ENCODE measurements at regions not wholly inside any gene's neighbourhood (a gene's known extent, or its start where the extent isn't known, plus 50 kb on each side); places are given as distances from the start of the nearest gene placed in this dataset.

DNA sequence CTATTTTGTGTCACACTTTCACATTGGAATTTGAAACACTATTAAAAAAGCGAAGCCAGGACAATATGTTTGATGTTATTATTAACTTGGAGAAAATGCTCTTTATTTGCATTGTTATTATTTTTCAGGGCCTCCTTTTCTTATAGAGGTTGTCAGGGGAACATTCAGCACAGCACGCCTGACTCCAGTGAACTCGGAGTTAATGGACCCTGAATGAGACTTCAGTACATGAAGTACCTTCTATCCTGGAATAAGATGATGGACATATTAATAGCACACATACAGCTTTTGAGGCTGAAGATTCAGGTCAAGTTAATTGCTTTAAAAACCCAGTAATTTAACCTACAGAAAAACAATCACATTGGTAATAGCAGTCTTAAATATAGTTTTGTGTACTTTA lies 652.9 kb downstream of the SEMA5A start:
- H3K27ac ChIP-seq, result no peak overlapping the region
- intact Hi-C loops (cut with DNase I), result no loop called here
- DNase-seq (no peak), ATAC-seq (no peak)
- H3K27me3 ChIP-seq, result no peaks in the 10 kb centered on the region
- no peaks in the 10 kb centered on the region for H3K4me1 ChIP-seq
- no peaks in the 10 kb centered on the region for H3K9me3 ChIP-seq
- TF ChIP-seq, protein P1, sequence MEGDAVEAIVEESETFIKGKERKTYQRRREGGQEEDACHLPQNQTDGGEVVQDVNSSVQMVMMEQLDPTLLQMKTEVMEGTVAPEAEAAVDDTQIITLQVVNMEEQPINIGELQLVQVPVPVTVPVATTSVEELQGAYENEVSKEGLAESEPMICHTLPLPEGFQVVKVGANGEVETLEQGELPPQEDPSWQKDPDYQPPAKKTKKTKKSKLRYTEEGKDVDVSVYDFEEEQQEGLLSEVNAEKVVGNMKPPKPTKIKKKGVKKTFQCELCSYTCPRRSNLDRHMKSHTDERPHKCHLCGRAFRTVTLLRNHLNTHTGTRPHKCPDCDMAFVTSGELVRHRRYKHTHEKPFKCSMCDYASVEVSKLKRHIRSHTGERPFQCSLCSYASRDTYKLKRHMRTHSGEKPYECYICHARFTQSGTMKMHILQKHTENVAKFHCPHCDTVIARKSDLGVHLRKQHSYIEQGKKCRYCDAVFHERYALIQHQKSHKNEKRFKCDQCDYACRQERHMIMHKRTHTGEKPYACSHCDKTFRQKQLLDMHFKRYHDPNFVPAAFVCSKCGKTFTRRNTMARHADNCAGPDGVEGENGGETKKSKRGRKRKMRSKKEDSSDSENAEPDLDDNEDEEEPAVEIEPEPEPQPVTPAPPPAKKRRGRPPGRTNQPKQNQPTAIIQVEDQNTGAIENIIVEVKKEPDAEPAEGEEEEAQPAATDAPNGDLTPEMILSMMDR (IDR thresholded peaks at IDR 0.05), result no peak
- no peak overlapping the region for H3K4me3 ChIP-seq
- H3K36me3 ChIP-seq, result no peaks in the 10 kb centered on the region

DNA sequence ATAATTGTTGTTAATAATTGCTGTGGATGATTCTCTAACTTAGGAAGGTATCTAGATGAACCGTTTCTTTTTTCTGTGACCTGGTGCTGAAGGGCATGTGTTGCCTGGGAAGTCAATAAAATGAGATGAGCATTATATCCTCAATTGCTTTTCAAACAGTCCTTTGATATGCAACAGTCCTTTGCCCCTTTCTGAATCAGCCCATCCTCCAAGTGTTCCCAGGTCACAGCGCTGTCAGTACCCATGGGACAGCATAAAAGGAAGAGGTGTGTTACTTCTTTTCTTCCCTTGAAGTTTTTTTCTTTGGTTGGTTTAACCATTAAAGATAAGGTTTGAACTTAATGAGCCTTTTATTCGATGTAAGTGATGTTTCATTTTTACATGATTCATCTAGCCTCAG lies 651.8 kb downstream of the SEMA5A start:
- intact Hi-C loops (cut with DNase I), result no loop called here
- Histone ChIP-seq H3K27ac (no peak overlapping the region), H3K36me3 (no peaks in the 10 kb centered on the region), H3K9me3 (no peaks in the 10 kb centered on the region), H3K4me1 (no peaks in the 10 kb centered on the region), H3K27me3 (no peaks in the 10 kb centered on the region), H3K4me3 (no peak overlapping the region)
- TF ChIP-seq, protein P1 (IDR thresholded peaks at IDR 0.05), result no peak
- ATAC-seq, result no peak
- DNase-seq, result no peak

DNA sequence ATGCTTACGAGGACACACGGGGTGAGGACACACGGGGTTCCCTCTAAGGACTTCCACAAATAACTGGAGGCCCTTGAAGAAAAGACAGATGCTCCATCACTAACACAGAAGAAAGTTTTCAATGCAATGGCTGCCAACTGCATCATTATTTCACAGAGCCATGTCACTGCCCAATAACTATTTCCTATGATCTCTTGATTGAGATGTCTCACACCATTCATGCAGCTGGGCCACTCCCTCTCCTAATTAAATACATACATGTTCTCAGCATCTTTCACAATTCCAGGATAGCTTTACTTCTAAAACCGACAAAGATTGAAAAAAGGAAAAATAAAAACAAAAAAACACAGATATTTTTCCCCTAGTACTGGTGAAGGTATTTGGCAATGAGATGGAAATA lies 650.8 kb downstream of the SEMA5A start:
- intact Hi-C loops (cut with DNase I), result no loop called here
- no peak for ATAC-seq

DNA sequence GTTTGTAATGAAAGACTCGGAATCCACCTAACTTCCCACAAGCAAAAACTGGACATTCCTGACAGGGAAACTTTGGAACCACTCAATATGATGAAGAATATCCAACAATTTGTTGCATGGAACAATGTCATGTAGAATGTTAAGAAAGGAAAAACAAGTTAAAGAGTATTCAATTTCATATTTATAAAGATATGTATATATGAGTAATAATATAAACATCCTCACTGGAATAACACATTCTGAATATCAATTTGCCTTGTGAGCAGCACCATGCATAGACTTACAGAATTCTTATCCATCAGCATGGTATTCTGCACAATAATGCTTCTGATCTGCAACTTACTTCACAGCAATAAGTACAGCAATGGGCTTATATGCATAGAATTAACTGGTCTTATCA lies 650.3 kb downstream of the SEMA5A start:
- Histone ChIP-seq H3K4me1 (no peaks in the 10 kb centered on the region), H3K9me3 (no peaks in the 10 kb centered on the region), H3K27me3 (no peaks in the 10 kb centered on the region), H3K4me3 (no peak overlapping the region), H3K36me3 (no peaks in the 10 kb centered on the region), H3K27ac (no peak overlapping the region)
- intact Hi-C loops (cut with DNase I), result no loop called here
- no peak for DNase-seq
- TF ChIP-seq, protein P1 (IDR thresholded peaks at IDR 0.05), result no peak
- no peak for ATAC-seq

More for the DNA sequence above, 650.8 kb downstream of the SEMA5A start:
- H3K4me3 ChIP-seq, result no peak overlapping the region
- no peaks in the 10 kb centered on the region for H3K9me3 ChIP-seq
- H3K36me3 ChIP-seq, result no peaks in the 10 kb centered on the region
- no peaks in the 10 kb centered on the region for H3K4me1 ChIP-seq
- TF ChIP-seq, protein P1 (IDR thresholded peaks at IDR 0.05), result no peak
- no peak overlapping the region for H3K27ac ChIP-seq
- no peak for DNase-seq
- no peaks in the 10 kb centered on the region for H3K27me3 ChIP-seq

DNA sequence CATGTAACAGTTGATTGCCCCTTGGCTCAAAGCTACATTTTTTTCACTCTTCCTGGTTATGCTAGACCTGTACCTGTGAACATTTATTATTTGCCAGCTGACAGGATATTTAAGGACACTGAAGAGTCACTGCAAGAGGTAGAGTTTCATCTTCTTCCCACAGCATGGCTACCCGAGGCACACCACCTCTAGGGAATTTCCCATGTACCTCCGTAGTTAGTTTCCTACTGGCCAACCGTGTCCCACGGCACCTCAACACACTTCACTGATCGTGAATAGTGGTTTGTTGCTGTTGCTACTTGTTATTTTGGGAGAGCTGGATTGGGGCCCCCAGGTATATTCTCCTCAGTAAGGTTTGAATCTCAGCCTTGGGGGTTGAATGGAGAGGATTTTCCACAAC lies 648.6 kb downstream of the SEMA5A start:
- no peak for ATAC-seq
- TF ChIP-seq, protein P1 (IDR thresholded peaks at IDR 0.05), result no peak
- no peaks in the 10 kb centered on the region for H3K4me1 ChIP-seq
- no peak overlapping the region for H3K27ac ChIP-seq
- H3K36me3 ChIP-seq, result no peaks in the 10 kb centered on the region
- H3K9me3 ChIP-seq, result no peaks in the 10 kb centered on the region
- H3K4me3 ChIP-seq, result no peak overlapping the region
- DNase-seq, result no peak
- intact Hi-C loops (cut with DNase I), result no loop called here
- no peaks in the 10 kb centered on the region for H3K27me3 ChIP-seq

DNA sequence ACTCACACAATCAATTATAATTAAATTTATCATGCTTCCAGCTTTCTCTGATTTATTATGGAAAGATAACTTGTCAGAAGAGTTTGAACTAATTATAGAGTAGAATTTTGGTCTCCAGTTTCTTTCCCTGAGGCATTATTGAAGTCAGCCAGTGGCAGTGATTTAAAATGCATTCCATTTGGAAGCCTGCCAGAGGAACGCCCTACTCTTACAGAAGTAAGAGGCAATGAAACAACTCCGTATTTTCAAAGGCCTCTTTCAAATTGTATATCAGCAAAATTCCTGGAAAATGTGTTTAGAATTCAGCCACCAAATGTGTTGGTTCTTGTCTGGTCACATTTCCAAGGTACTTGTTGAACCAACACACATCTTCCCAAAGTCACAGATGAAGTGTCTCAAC lies 640.9 kb downstream of the SEMA5A start:
- TF ChIP-seq, protein P1 (IDR thresholded peaks at IDR 0.05), result no peak
- ATAC-seq (no peak), DNase-seq (no peak)
- H3K4me3 ChIP-seq, result no peak overlapping the region
- intact Hi-C loops (cut with DNase I), result no loop called here
- no peaks in the 10 kb centered on the region for H3K9me3 ChIP-seq
- H3K36me3 ChIP-seq, result no peaks in the 10 kb centered on the region
- H3K4me1 ChIP-seq, result no peaks in the 10 kb centered on the region
- H3K27ac ChIP-seq, result no peak overlapping the region
- no peaks in the 10 kb centered on the region for H3K27me3 ChIP-seq
